Common myeloid progenitor, CD34-positive (primary cell): ENCODE measurements at regions not wholly inside any gene's neighbourhood (a gene's known extent, or its start where the extent isn't known, plus 50 kb on each side); places are given as distances from the start of the nearest gene placed in this dataset.

Experiments
- CTCF ChIA-PET: fragments of 350-600 bp; sonication (Branson Sonifier 250); formaldehyde crosslinking; loops from one replicate; lab custom pipeline; 2021; ENCODE audit warnings: antibody characterized with exemption; lab: Charles Lee
- POLR2A ChIA-PET: fragments of 350-600 bp; sonication (Branson Sonifier 250); formaldehyde crosslinking; loops from one replicate; lab custom pipeline; 2021; ENCODE audit warnings: antibody characterized with exemption; lab: Charles Lee
- DNase-seq, 3 donors: peaks; one replicate each; pipeline versions ENCODE4 v3.0.0 to v3.0.0-alpha.2; 2013
- H3K27ac ChIP-seq, 2 experiments: 1 replicate in 1 of 2; 2 replicates in 1 of 2; pipeline ENCODE4 v1.7.0; 2013; ENCODE audit warnings: inconsistent platforms in 2 of 2, low read length in 2 of 2, mild to moderate bottlenecking in 2 of 2, low read depth in 1 of 2, moderate library complexity in 1 of 2; ENCODE audit not compliant: severe bottlenecking in 2 of 2, insufficient read depth in 1 of 2, poor library complexity in 1 of 2
- H3K27me3 ChIP-seq, 5 experiments: replicated peaks in 2 of 5; 1 replicate in 3 of 5; 2 replicates in 2 of 5; pipeline versions ENCODE4 v1.6.1 to v1.7.0; 2013; ENCODE audit warnings: low read length in 4 of 5, mild to moderate bottlenecking in 2 of 5, moderate library complexity in 2 of 5, inconsistent platforms in 1 of 5; ENCODE audit not compliant: insufficient read depth in 5 of 5, control insufficient read depth in 4 of 5
- H3K36me3 ChIP-seq, 4 experiments: 1 replicate in 2 of 4; 2 replicates in 2 of 4; pipeline versions ENCODE4 v1.6.1 to v1.7.0; 2013; ENCODE audit warnings: low read length in 3 of 4, control low read depth in 1 of 4, mild to moderate bottlenecking in 1 of 4; ENCODE audit not compliant: control insufficient read depth in 4 of 4, insufficient read depth in 4 of 4
- H3K4me1 ChIP-seq, 4 experiments: 1 replicate in 3 of 4; 2 replicates in 1 of 4; pipeline versions ENCODE4 v1.6.1 to v1.7.1; 2013; ENCODE audit warnings: low read length in 3 of 4, mild to moderate bottlenecking in 3 of 4, control low read depth in 1 of 4, inconsistent platforms in 1 of 4, moderate library complexity in 1 of 4; ENCODE audit not compliant: control insufficient read depth in 4 of 4, insufficient read depth in 4 of 4; ENCODE audit errors: control extremely low read depth in 1 of 4
- H3K4me3 ChIP-seq, 7 experiments: 1 replicate in 4 of 7; 2 replicates in 3 of 7; pipeline versions ENCODE4 v1.5.1 to v1.7.0; 2013; ENCODE audit warnings: mild to moderate bottlenecking in 7 of 7, low read length in 6 of 7, moderate library complexity in 6 of 7, inconsistent platforms in 2 of 7, low read depth in 2 of 7, control low read depth in 1 of 7; ENCODE audit not compliant: insufficient read depth in 4 of 7, control insufficient read depth in 1 of 7; ENCODE audit errors: extremely low read depth in 1 of 7
- H3K9me3 ChIP-seq, 5 experiments: 1 replicate in 4 of 5; 2 replicates in 1 of 5; pipeline versions ENCODE4 v1.6.1 to v1.7.1; 2013; ENCODE audit warnings: low read length in 4 of 5, mild to moderate bottlenecking in 2 of 5, inconsistent platforms in 1 of 5, low read depth in 1 of 5, moderate library complexity in 1 of 5; ENCODE audit not compliant: control insufficient read depth in 4 of 5, insufficient read depth in 2 of 5; ENCODE audit errors: control extremely low read depth in 1 of 5
- WGBS: methylation state at CpG from one replicate; pipeline ENCODE4 v1.1.5; 2013; ENCODE audit not compliant: insufficient coverage; 5-methylcytosine and 5-hydroxymethylcytosine counted together

GRCh38 chr15:94561036-94561689 lies 329.8 kb downstream of the MCTP2 start:
- no peak for DNase-seq
- Histone ChIP-seq H3K4me3 (no peak overlapping the region), H3K27me3 (peaks cover 0 to 47% (median 16%) of the 10 kb centered on the region in 5 experiments), H3K27ac (no peak overlapping the region), H3K4me1 (no peaks in the 10 kb centered on the region), H3K9me3 (peaks cover 0 to 12% (median 4%) of the 10 kb centered on the region in 5 experiments), H3K36me3 (no peaks in the 10 kb centered on the region)
- CTCF ChIA-PET = interaction anchor here (0.8 kb wide), 1 partner anchor 21 kb away, joined by 3 read pairs; no protein-coding TSS in a partner anchor
- 100% methylated on average over 2 of the region's 4 CpGs for WGBS
- POLR2A ChIA-PET = no interaction called here

- CTCF ChIA-PET = no interaction called here
- Histone ChIP-seq H3K27ac (no peak overlapping the region), H3K4me1 (no peaks in the 10 kb centered on the region), H3K36me3 (no peaks in the 10 kb centered on the region), H3K4me3 (no peak overlapping the region), H3K9me3 (peaks cover 0 to 12% (median 4%) of the 10 kb centered on the region in 5 experiments), H3K27me3 (peaks cover 2 to 35% (median 8%) of the 10 kb centered on the region in 5 experiments)
- no peak for DNase-seq
- no CpG with 5 or more reads among the region's 2 CpGs for WGBS
- POLR2A ChIA-PET = no interaction called here
Observed at GRCh38 chr15:94563456-94563855, 332.1 kb downstream of the MCTP2 start.

DNA sequence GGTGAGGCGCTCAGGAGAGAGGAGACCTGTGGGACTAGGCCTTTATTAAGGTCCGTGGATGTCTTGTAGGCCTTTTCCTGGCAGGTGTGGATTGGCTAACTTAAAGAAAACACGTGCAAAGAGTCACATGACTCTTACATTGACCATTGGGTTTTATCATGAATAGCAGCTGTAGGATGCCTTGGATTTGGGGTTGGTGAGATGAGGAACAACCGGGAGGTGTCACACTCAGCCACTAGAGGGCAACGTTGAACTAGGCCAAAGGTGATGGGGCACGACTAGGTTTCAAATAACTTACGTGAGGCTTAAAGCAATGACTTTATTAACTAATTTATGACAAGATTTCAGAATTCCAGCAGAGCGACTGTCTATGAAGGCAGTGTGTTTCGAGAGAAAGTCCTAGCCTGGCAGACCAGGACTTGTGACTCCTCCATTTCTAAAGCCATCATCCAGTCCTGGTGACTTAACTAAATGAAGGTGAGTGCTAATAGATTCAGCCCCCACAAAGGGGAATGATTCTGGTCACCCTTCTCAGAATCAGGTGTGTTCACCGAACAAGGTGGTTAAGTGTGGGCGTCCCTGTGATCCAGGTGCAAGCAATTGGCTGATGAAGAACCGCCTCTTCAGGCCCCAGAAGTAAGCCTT lies 345.6 kb downstream of the MCTP2 start:
- Histone ChIP-seq H3K4me3 (no peak overlapping the region), H3K27me3 (peaks cover 13 to 93% (median 47%) of the 10 kb centered on the region in 5 experiments), H3K9me3 (no peaks in the 10 kb centered on the region), H3K36me3 (no peaks in the 10 kb centered on the region), H3K4me1 (peaks cover 0 to 4% (median 2%) of the 10 kb centered on the region in 4 experiments), H3K27ac (no peak overlapping the region)
- 48% methylated on average over 9 of the region's 12 CpGs for WGBS
- CTCF ChIA-PET = interaction anchor here (0.6 to 1.0 kb wide), 3 partner anchors 93 to 698 kb away, joined by 3 to 4 read pairs (median 3); no protein-coding TSS in a partner anchor
- peak; percentile 53 to 74 (median 63) for DNase-seq
- POLR2A ChIA-PET = no interaction called here

GRCh38 chr15:94579286-94579685 lies 347.9 kb downstream of the MCTP2 start:
- 72% methylated on average over 4 of the region's 5 CpGs for WGBS
- H3K4me3 ChIP-seq = no peak overlapping the region
- H3K27me3 ChIP-seq = peaks cover 22 to 92% (median 63%) of the 10 kb centered on the region in 5 experiments
- ChIA-PET CTCF (interaction anchor here (1.1 kb wide), 1 partner anchor 91 kb away, joined by 4 read pairs; no protein-coding TSS in a partner anchor), POLR2A (no interaction called here)
- peaks cover under 1 to 12% (median 5%) of the 10 kb centered on the region in 4 experiments for H3K4me1 ChIP-seq
- no peak overlapping the region for H3K27ac ChIP-seq
- no peaks in the 10 kb centered on the region for H3K36me3 ChIP-seq
- DNase-seq = no peak
- H3K9me3 ChIP-seq = no peaks in the 10 kb centered on the region

GRCh38 chr15:94580211-94580885 lies 349.0 kb downstream of the MCTP2 start:
- Histone ChIP-seq H3K27me3 (peaks cover 22 to 86% (median 61%) of the 10 kb centered on the region in 5 experiments), H3K4me3 (no peak overlapping the region), H3K4me1 (peaks cover 8 to 22% (median 14%) of the 10 kb centered on the region in 4 experiments), H3K36me3 (no peaks in the 10 kb centered on the region), H3K27ac (no peak overlapping the region), H3K9me3 (no peaks in the 10 kb centered on the region)
- WGBS = 79% methylated on average over 12 of the region's 12 CpGs
- CTCF ChIA-PET = interaction anchor here (0.9 to 5.2 kb wide), 7 partner anchors 9 to 711 kb away, joined by 3 to 74 read pairs (median 6); no protein-coding TSS in a partner anchor
- POLR2A ChIA-PET = interaction anchor here (0.5 kb wide), 1 partner anchor 146 kb away, joined by 4 read pairs; no protein-coding TSS in a partner anchor
- no peak for DNase-seq

- CTCF ChIA-PET = interaction anchor here (0.7 to 6.6 kb wide), 23 partner anchors 11 to 1774 kb away, joined by 3 to 74 read pairs (median 4); no protein-coding TSS in a partner anchor
- POLR2A ChIA-PET = interaction anchor here (0.5 kb wide), 1 partner anchor 40 kb away, joined by 3 read pairs; no protein-coding TSS in a partner anchor
- Histone ChIP-seq H3K9me3 (no peaks in the 10 kb centered on the region), H3K27me3 (peaks cover 24 to 87% (median 61%) of the 10 kb centered on the region in 5 experiments), H3K4me3 (no peak overlapping the region), H3K27ac (no peak overlapping the region), H3K36me3 (no peaks in the 10 kb centered on the region), H3K4me1 (peaks cover 9 to 31% (median 21%) of the 10 kb centered on the region in 4 experiments)
- DNase-seq = peak; percentile 73 to 79 (median 75)
- 0% methylated on average over 1 of the region's 3 CpGs for WGBS
Observed at GRCh38 chr15:94582368-94582767, 351.0 kb downstream of the MCTP2 start.
